HG02884 (cell line): ENCODE measurements at regions not wholly inside any gene's neighbourhood (a gene's known extent, or its start where the extent isn't known, plus 50 kb on each side); places are given as distances from the start of the nearest gene placed in this dataset.

Source experiments
- ATAC-seq: cut with Tn5 transposase; IDR thresholded peaks from one replicate; pipeline ENCODE4 v1.9.1; 2021; ENCODE audit warnings: mild to moderate bottlenecking, moderate library complexity; ENCODE audit not compliant: unreplicated experiment

DNA sequence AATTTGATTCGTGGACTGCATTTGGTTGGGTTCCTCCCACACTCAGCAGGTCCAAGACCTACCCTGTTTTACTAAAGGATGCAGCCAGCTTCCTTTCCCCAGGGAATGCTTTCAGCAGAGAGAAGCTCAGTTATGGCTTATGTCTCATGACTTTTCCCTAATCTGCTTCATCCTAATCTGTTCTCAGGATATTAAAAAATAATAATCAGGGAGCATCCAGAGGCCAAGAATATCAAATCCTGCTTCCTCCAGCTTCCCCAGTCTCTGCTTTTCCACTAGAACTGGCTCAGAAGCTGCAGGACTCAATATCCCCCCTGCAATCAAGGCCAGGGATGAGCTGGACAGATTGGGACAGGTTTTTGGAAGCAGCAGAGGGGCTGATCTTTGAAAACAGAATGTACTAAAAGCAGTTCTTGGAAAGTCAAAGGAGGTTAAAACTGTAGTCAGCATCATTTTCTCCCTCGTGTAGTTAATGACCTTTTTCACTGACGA lies 326.9 kb upstream of the TNP1 start:
- ATAC-seq: no peak

- no peak for ATAC-seq
These were observed 326.3 kb upstream of the TNP1 start for GRCh38 chr2:217186152-217186551.

DNA sequence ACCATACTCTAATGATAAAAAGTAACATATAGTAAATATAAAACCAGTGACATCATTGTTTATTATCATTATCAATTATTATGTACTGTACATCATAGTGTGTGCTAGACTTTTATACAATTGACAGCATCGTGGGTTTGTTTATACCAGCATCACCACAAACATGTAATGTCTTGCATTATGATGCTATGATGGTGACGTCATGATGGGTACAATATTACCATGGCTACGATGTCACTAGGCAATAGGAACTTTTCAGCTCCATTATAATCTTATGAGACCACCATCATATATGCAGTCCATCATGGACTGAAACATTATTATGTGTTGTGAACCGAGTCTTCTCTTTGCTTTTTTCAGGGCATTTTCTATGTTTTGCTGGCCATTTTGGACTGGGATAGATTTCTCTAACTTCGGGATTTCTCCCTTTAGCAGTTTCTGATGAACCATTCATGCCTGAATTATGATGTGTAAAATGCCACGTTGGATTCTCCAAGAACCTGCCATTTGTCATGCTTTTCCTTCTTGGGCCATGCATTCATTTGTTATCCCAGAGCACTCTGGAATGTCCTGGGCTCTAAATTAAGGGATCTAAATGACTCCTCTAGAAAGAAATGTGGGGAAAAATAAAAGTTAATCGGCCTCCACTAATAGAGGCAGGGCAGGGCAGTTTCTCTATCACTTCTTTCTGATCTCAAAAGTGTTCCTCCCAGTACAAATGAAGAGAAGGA lies 325.6 kb upstream of the TNP1 start:
- ATAC-seq: no peak

DNA sequence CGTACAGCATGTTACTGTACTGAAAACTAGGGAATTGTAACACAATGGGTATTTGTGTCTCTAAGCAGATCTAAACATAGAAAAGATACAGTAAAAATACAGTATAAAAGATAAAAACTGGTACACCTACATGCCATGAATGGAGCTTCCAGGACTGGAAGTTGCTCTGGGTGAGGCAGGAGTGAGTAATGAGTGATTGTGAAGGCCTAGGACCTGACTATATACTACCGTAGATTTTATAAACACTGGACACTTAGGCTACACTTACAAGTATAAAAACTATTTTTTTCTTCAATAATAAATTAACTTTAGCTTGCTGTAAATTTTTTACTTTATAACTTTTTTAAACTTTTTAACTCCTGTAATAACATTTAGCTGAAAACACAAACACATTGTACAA lies 324.4 kb upstream of the TNP1 start:
- ATAC-seq: no peak

- no peak for ATAC-seq
These were observed 323.6 kb upstream of the TNP1 start for GRCh38 chr2:217183471-217183870.

GRCh38 chr2:217182926-217183325 lies 323.1 kb upstream of the TNP1 start:
- ATAC-seq: no peak

GRCh38 chr2:217181512-217181911 lies 321.6 kb upstream of the TNP1 start:
- ATAC-seq: no peak

DNA sequence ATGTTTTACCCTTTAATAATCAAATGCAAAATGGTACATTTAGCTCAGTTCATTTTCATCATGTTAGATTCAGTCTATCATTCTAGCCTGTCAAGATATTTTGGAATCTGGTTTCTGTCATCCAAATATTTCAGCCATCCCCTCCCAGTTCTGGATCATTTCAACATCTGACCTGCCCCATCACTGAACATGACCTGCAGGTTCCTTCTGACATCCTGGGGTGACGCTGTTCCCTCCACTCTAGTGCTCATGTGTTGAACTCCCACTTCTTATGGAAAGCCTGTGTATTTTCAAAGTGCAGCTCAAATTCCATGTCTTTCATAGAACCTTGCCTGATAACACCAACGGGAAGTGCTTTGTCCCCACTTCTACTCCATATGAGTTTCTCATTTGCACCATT lies 320.0 kb upstream of the TNP1 start:
- ATAC-seq: no peak

DNA sequence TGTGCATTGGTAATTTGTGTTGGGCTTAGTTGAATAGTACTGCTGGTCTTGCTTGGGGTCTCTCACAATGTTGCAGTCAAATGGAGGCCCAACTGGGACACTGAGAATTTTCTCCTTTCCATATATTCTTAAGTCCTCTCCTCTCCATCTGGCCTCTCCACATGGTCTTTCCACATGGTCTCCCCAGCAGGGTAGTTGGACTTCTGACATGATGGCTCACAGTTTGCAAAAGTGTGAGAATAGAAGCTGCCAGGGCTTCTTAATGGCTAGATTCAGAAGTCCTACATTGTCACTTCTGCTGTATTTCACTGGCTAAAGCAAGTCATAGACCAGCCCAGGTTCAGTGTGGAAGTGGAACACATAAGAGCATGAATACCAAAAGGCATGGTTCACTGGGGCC lies 318.5 kb upstream of the TNP1 start:
- no peak for ATAC-seq

DNA sequence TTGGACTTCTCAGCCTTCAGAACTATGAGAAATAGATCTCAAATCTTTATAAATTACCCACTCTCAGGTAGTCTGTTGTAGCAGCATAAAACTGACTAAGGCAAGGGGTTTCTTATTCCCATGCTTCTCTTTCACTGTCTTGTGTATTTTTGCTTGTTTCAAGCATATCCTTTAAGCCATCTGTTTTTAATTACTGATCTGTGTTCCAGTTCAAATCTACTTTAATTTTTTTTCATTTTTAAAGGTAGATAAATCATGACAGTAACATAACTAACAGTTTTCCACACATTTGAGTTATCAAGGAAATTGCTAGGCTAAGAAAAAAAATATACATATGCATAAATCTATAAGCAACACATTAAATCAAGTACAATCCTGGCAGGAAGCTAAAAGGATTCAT lies 317.9 kb upstream of the TNP1 start:
- no peak for ATAC-seq

DNA sequence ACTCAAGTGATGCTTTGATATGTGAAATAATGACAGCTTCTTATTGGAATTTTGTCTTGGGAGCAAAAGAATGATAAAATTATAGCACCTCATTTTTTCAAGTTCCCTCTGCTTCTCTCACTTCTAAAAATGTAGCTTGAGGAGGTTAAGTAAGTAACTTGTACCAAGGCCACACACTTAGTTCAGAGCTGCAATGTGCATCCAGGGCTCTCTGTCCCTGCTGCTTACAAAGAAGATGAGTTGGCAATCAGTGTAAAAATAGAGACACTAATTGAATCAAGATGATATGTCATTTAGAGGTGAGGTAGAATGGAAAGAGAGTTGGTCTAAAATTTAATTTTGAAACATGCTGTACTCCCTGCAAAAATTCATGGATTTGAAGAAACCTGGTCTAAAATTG lies 312.0 kb upstream of the TNP1 start:
- no peak for ATAC-seq

GRCh38 chr2:217168496-217168895 lies 308.6 kb upstream of the TNP1 start:
- no peak for ATAC-seq

DNA sequence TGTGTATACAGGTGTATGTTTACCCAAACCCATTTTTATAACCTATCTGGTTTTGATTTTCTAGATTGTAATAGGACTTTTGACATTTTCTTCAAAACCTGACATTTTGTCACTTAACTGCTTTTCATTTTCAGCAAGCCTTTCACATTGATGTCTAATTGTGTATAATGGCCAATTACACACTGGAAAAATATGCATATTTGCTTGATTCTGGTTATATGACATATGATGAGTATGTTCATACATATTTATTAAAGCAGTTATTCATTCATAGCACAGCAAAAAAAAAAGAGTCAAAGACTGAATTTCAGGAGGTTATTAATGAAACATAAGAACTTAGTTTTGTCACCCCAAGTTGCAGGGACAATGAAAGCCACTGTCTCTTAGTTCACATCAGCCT lies 307.7 kb upstream of the TNP1 start:
- no peak for ATAC-seq

- ATAC-seq: no peak
These were observed 306.5 kb upstream of the TNP1 start for GRCh38 chr2:217166241-217166850.

DNA sequence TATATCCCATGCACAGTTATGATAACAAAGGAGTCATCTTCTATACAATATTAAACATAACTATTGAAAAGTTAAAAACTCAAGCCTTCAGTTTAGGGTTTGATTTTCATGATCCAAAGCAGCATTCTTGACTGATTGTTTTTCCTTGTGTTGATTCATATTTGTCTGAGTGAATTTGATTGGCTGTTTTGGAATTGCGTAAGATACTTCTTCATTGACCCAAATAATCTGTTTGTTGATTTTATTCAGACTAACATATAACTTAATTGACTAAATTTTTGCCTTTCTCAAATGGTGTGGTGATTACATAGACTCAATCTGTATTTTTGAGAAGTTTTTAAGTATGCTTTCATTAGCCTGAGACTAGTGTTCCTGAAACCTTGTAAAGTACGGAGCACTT lies 305.7 kb upstream of the TNP1 start:
- no peak for ATAC-seq

- ATAC-seq: no peak
These were observed 304.1 kb upstream of the TNP1 start for GRCh38 chr2:217163987-217164386.

- no peak for ATAC-seq
These were observed 302.7 kb upstream of the TNP1 start for GRCh38 chr2:217162533-217162932.

DNA sequence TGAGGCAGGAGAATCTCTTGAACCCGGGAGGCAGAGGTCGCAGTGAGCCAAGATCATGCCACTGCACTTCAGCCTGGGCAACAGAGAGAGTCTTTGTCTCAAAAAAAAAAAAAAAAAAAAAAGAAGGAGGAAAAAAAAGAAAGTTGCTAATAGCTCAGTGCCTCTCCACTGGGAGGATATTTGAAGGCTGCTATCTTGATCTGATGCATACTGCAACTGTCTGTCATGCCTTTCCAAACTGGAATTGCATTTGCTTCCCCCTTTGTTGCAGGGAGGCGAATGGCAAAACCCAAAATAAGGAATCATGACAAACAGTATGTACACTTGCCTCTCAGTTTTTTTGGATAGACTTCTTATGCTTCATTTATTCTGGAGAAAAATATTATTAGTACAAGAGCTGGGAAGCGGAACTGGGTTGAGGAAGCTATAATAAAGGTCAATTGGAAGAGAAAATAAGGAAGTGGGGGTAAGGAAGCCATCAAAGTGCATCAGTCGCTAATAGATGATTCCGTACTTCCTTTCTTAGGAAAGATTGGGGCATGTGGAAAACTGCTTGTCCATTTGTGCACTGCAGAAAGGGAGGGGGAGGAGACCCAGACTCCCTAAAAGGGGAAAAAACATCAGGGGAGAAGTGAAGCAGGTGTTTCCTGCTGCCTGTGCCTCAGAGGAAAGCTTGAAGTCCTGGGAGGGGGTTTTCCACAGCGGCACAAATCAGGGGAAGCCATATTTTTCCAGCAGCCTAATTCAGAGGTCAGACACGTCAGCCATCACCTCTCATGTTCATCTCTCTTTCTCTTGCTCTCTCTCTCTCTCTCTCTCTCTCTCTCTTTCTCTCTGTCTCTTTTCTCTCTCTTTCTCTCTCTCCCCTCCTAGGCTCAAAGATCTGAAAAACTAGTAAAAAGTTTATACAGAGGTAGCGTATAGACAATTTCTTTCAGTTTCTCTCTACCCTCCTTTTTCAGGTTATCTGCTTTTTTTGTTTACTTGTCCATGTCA lies 301.4 kb upstream of the TNP1 start:
- ATAC-seq: no peak

DNA sequence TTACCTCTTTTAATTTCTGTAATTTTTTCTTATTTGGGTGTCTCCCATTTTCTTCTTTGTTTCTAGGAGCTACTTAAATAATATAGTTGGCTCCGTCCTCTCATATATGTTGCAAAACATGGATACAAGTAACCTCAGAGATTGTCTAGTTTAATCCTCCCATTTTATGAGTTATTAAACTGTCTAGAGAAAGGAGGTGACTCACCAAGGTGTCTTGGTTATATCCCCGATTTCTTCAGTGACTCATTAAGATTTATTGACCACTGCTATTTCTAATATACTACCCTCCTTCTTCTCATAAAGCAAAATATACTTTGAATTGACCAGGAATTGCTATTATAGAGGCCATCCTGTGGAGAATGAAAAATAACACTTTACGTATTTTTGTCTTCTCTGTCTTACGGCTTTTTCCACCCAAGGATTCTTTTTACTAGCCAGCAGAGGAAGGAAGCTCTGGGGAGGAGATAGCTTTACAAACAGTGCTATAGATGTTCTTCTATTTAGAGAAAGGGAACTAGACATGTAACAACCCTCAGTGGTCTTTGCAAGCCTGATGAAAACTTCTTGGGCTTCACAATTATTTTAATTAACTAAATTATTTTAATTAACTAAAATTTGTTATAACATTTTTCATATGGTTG lies 300.4 kb upstream of the TNP1 start:
- ATAC-seq: no peak

GRCh38 chr2:217158928-217159327 lies 299.1 kb upstream of the TNP1 start:
- ATAC-seq: no peak

DNA sequence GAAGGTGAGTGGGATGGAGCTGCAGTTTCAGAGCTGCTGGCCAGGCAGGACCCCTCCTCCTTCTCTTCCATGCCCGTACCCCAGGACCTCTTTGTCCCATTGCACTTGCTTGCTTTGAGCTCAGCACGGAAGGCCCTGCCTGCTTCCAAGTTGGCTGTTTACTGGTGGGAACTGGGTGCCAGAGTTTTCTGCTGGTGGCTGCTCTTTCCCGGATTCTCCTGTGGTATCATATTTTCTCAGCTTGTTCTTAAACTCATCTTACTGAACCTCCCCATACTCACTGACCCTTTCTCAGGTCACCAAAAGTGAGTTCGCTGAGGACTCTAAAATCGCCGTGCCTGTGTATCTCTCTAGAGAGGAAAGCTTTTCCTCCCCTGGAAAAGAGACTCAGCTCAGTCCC lies 297.7 kb upstream of the TNP1 start:
- no peak for ATAC-seq
